Spleen (tissue), 7 donors: ENCODE measurements at regions not wholly inside any gene's neighbourhood (a gene's known extent, or its start where the extent isn't known, plus 50 kb on each side); places are given as distances from the start of the nearest gene placed in this dataset.

Source experiments
- POLR2A ChIP-seq, 3 donors: fragments of 450-650 bp; IDR thresholded peaks; one replicate each; pipeline ENCODE4 v1.5.1; 2017; ENCODE audit warnings: antibody characterized with exemption in 3 of 3, mild to moderate bottlenecking in 1 of 3
- POLR2AphosphoS5 ChIP-seq, 3 donors: sonication (generic); formaldehyde crosslinking; IDR thresholded peaks; one replicate each; pipeline ENCODE4 v1.5.1; 2017; ENCODE audit warnings: antibody characterized with exemption in 3 of 3
- TF ChIP-seq, protein P1 (sequence below), 11 experiments: fragments of 200-600 bp in 7 of 11; fragments of 450-650 bp in 4 of 11; sonication (generic) in 4 of 11; IDR thresholded peaks in 8 of 11; conservative IDR thresholded peaks in 3 of 11; 1 replicate in 7 of 11; 2 replicates in 4 of 11; pipeline versions ENCODE4 v1.4.0 to v1.8.0; 2016 to 2021; ENCODE audit warnings: antibody characterized with exemption in 11 of 11, inconsistent platforms in 4 of 11, mild to moderate bottlenecking in 1 of 11
- donor health status: DM: no; HTN: no; CAD: no; lungs with moderate emphysema.
- donor health status: DM: no; HTN: no; CAD: no.
- donor health status: DM: no; HTN: no; CAD: no.

DNA sequence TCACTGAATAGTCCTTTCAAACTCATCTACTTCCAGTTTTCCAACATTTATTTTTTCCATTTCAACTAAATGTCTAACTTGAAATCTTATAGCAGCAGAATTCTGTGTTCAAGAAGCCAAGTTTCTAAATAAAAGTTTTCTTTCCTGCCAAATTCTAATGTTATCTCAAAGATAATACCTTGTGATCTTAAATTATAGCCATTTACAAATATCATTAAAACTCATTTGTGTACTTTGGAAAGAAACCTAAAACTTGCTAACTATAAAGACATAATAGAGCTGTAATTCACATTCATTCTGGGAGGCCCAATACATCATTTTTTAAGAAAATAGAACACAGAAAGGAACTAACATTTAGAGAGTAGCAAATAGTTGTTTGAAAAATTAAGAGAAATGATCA is 83.9 kb downstream of the MAD2L1 start:
- TF ChIP-seq, protein P1, sequence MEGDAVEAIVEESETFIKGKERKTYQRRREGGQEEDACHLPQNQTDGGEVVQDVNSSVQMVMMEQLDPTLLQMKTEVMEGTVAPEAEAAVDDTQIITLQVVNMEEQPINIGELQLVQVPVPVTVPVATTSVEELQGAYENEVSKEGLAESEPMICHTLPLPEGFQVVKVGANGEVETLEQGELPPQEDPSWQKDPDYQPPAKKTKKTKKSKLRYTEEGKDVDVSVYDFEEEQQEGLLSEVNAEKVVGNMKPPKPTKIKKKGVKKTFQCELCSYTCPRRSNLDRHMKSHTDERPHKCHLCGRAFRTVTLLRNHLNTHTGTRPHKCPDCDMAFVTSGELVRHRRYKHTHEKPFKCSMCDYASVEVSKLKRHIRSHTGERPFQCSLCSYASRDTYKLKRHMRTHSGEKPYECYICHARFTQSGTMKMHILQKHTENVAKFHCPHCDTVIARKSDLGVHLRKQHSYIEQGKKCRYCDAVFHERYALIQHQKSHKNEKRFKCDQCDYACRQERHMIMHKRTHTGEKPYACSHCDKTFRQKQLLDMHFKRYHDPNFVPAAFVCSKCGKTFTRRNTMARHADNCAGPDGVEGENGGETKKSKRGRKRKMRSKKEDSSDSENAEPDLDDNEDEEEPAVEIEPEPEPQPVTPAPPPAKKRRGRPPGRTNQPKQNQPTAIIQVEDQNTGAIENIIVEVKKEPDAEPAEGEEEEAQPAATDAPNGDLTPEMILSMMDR (IDR thresholded peaks at IDR 0.05 in 8 of 11, conservative IDR thresholded peaks at IDR 0.05 in 3 of 11): no peak
- TF ChIP-seq POLR2A (IDR thresholded peaks at IDR 0.05) (no peak), POLR2AphosphoS5 (IDR thresholded peaks at IDR 0.05) (no peak)
